ENCODE measurements at regions not wholly inside any gene's neighbourhood (a gene's known extent, or its start where the extent isn't known, plus 50 kb on each side); places are given as distances from the start of the nearest gene placed in this dataset.

- H3K4me3 ChIP-seq (replicated peaks in 1 of 2; ENCODE audit: low read depth in 1 of 2, low read length in 2 of 2): no peak overlapping the region
- BruUV-seq (replicated peaks): no TSS peak
- H3K27ac ChIP-seq (ENCODE audit: low read depth, low read length): no peak overlapping the region
- RAD21 ChIA-PET (ENCODE audit: low non-redundant PET in 1 of 2, low total read pairs in 2 of 2, uncharacterized antibody in 2 of 2, unreplicated experiment in 2 of 2): no interaction called here
- intact Hi-C loops (cut with micrococcal nuclease): no loop called here
- no peaks in the 10 kb centered on the region for H4K20me1 ChIP-seq (ENCODE audit: insufficient read depth)
- peaks cover under 1 to 16% of the 10 kb centered on the region in 2 experiments; a peak in 2 of 4 replicates for H3K9me3 ChIP-seq (ENCODE audit: control insufficient read depth in 1 of 2, insufficient read depth in 1 of 2, low read depth in 1 of 2, low read length in 2 of 2)
- H3K4me1 ChIP-seq (ENCODE audit: control insufficient read depth in 1 of 2, insufficient read depth in 2 of 2, low read length in 2 of 2): no peaks in the 10 kb centered on the region
- H3K36me3 ChIP-seq (ENCODE audit: control insufficient read depth in 1 of 2, insufficient read depth in 2 of 2, low read length in 2 of 2): no peaks in the 10 kb centered on the region
- no peak overlapping the region for H2AFZ ChIP-seq (ENCODE audit: low read depth, low read length, poor library complexity, severe bottlenecking)
- POLR2A ChIA-PET: no interaction called here
- DNase-seq (ENCODE audit: low read depth, low spot score): no peak
- TF ChIP-seq TCF7L2 (IDR thresholded peaks at IDR 0.05; ENCODE audit: borderline replicate concordance, extremely low read depth, insufficient read depth, insufficient read length): no peak
- TF ChIP-seq MAX (IDR thresholded peaks at IDR 0.05): no peak
- TF ChIP-seq ZBTB33 (IDR thresholded peaks at IDR 0.05; ENCODE audit: extremely low read depth, insufficient replicate concordance, low read length): no peak
- TF ChIP-seq EGR1 (IDR thresholded peaks at IDR 0.05; ENCODE audit: low read depth): no peak
- TF ChIP-seq SRF (IDR thresholded peaks at IDR 0.05; ENCODE audit: low read depth): no peak
- TF ChIP-seq JUND (IDR thresholded peaks at IDR 0.05): no peak
- TF ChIP-seq YY1 (IDR thresholded peaks at IDR 0.05; ENCODE audit: extremely low read depth, insufficient replicate concordance, low read depth, low read length): no peak
- no peak for TF ChIP-seq POLR2AphosphoS5 (IDR thresholded peaks at IDR 0.05; ENCODE audit: low read depth, low read length)
- no peak for TF ChIP-seq ZNF274 (IDR thresholded peaks at IDR 0.05; ENCODE audit: low read depth, low read length)
- no peak for TF ChIP-seq CEBPB (IDR thresholded peaks at IDR 0.05; ENCODE audit: low read depth)
- no peak for TF ChIP-seq ELF1 (IDR thresholded peaks at IDR 0.05; ENCODE audit: borderline replicate concordance, low read depth)
- no peak for TF ChIP-seq RAD21 (IDR thresholded peaks at IDR 0.05; ENCODE audit: low read depth)
- no peak for TF ChIP-seq FOSL1 (IDR thresholded peaks at IDR 0.05; ENCODE audit: low read depth)
- no peak for TF ChIP-seq ATF3 (IDR thresholded peaks at IDR 0.05)
- no peak for TF ChIP-seq CTCF (IDR thresholded peaks at IDR 0.05 in 2 of 3, conservative IDR thresholded peaks at IDR 0.05 in 1 of 3; ENCODE audit: borderline replicate concordance in 1 of 3, insufficient read depth in 1 of 3, low read depth in 2 of 3, low read length in 2 of 3)
- no peaks in the 10 kb centered on the region for H3K79me2 ChIP-seq (ENCODE audit: insufficient read depth, low read length)
- no peak for ATAC-seq
- no peaks in the 10 kb centered on the region for H3K9me2 ChIP-seq (ENCODE audit: insufficient read depth)
- CTCF ChIA-PET: no interaction called here
- no peak overlapping the region for H3K9ac ChIP-seq (ENCODE audit: low read length)
- H3K27me3 ChIP-seq (ENCODE audit: insufficient read depth, low read length): no peaks in the 10 kb centered on the region
- H3K4me2 ChIP-seq (ENCODE audit: low read length): no peak overlapping the region
These were observed 775.8 kb downstream of the ZNF385D start for GRCh38 chr3:20975188-20975651.

All from HCT116 (cell line).